Ovary (tissue), 7 donors: ENCODE measurements at regions not wholly inside any gene's neighbourhood (a gene's known extent, or its start where the extent isn't known, plus 50 kb on each side); places are given as distances from the start of the nearest gene placed in this dataset.

Experiments
- DNase-seq, 5 donors: peaks; one replicate each; pipeline ENCODE4 v3.0.0-alpha.2; 2019 to 2020
- H3K27ac ChIP-seq, 2 donors: fragments of 200-600 bp; one replicate each; pipeline versions ENCODE4 v1.5.1 to v1.8.0; 2019 to 2022
- H3K27me3 ChIP-seq: fragments of 200-600 bp; one replicate; pipeline ENCODE4 v1.8.0; 2022
- H3K36me3 ChIP-seq: fragments of 200-600 bp; sonication (generic); one replicate; pipeline ENCODE4 v1.5.1; 2019
- H3K4me1 ChIP-seq: one replicate; pipeline ENCODE4 v1.8.1; 2013; ENCODE audit warnings: mild to moderate bottlenecking, moderate library complexity; ENCODE audit not compliant: insufficient read depth
- H3K4me3 ChIP-seq: fragments of 200-600 bp; sonication (generic); one replicate; pipeline ENCODE4 v1.5.1; 2017
- H3K9me3 ChIP-seq, 2 donors: fragments of 200-600 bp in 1 of 2; sonication (generic) in 1 of 2; one replicate each; pipeline versions ENCODE4 v1.5.1 to v1.8.1; 2013 to 2019; ENCODE audit warnings: mild to moderate bottlenecking in 1 of 2, moderate library complexity in 1 of 2
- EP300 ChIP-seq: sonication (generic); formaldehyde crosslinking; IDR thresholded peaks from one replicate; pipeline ENCODE4 v1.6.1; 2017; ENCODE audit warnings: antibody characterized with exemption
- POLR2A ChIP-seq: fragments of 450-650 bp; IDR thresholded peaks from one replicate; pipeline ENCODE4 v1.6.1; 2017; ENCODE audit warnings: antibody characterized with exemption, mild to moderate bottlenecking, moderate library complexity
- WGBS, 3 donors: extraction: QIAGEN DNeasy Blood & Tissue Kit in 1 of 3; methylation state at CpG; one replicate each; pipeline versions ENCODE4 v1.1.5 to v1.1.7; 2013 to 2017; 5-methylcytosine and 5-hydroxymethylcytosine counted together
- intact Hi-C, 4 donors: fragments of 100-400 bp; cut with DNase I; formaldehyde crosslinking; loops; one replicate each; pipeline versions ENCODE4 v1.11.0 to v1.15.1; 2022 to 2023
- TF ChIP-seq, protein P1 (sequence below), 3 donors: fragments of 450-650 bp in 2 of 3; fragments of 200-600 bp in 1 of 3; IDR thresholded peaks; one replicate each; pipeline versions ENCODE4 v1.5.1 to v1.8.0; 2016 to 2022; ENCODE audit warnings: antibody characterized with exemption in 3 of 3, mild to moderate bottlenecking in 1 of 3
- donor health status: DM: no; HTN: no; CAD: no; lungs with moderate emphysema.
- donor health status: DM: no; HTN: no; CAD: no.
- donor health status: Bipolar disorder and iron deficiency.
- donor health status: DM: no; HTN: no; CAD: no.
- donor health status: DM: yes; HTN: yes; CAD: no.

GRCh38 chr12:41697161-41697560, 447.5 kb downstream of the GXYLT1 start:
- H3K4me1 ChIP-seq = no peaks in the 10 kb centered on the region
- intact Hi-C loops = no loop called here
- DNase-seq = no peak
- no peaks in the 10 kb centered on the region for H3K27me3 ChIP-seq
- WGBS, 3 donors = 55 to 67% (median 58%) methylated on average over 2 of the region's 2 CpGs
- no peak overlapping the region for H3K4me3 ChIP-seq
- TF ChIP-seq, protein P1, sequence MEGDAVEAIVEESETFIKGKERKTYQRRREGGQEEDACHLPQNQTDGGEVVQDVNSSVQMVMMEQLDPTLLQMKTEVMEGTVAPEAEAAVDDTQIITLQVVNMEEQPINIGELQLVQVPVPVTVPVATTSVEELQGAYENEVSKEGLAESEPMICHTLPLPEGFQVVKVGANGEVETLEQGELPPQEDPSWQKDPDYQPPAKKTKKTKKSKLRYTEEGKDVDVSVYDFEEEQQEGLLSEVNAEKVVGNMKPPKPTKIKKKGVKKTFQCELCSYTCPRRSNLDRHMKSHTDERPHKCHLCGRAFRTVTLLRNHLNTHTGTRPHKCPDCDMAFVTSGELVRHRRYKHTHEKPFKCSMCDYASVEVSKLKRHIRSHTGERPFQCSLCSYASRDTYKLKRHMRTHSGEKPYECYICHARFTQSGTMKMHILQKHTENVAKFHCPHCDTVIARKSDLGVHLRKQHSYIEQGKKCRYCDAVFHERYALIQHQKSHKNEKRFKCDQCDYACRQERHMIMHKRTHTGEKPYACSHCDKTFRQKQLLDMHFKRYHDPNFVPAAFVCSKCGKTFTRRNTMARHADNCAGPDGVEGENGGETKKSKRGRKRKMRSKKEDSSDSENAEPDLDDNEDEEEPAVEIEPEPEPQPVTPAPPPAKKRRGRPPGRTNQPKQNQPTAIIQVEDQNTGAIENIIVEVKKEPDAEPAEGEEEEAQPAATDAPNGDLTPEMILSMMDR (IDR thresholded peaks at IDR 0.05) = no peak
- TF ChIP-seq EP300 = no peak
- TF ChIP-seq POLR2A = no peak
- H3K36me3 ChIP-seq = no peaks in the 10 kb centered on the region
- H3K27ac ChIP-seq = no peak overlapping the region
- no peaks in the 10 kb centered on the region for H3K9me3 ChIP-seq

- intact Hi-C loops = no loop called here
- H3K27ac ChIP-seq = no peak overlapping the region
- H3K4me3 ChIP-seq = no peak overlapping the region
- no peaks in the 10 kb centered on the region for H3K4me1 ChIP-seq
- H3K27me3 ChIP-seq = no peaks in the 10 kb centered on the region
- DNase-seq = no peak
- no peaks in the 10 kb centered on the region for H3K36me3 ChIP-seq
- TF ChIP-seq POLR2A (no peak), EP300 (no peak)
- TF ChIP-seq, protein P1 (IDR thresholded peaks at IDR 0.05) = no peak
- H3K9me3 ChIP-seq = no peaks in the 10 kb centered on the region
Observed at GRCh38 chr12:41684997-41685396, 459.7 kb downstream of the GXYLT1 start.

DNA sequence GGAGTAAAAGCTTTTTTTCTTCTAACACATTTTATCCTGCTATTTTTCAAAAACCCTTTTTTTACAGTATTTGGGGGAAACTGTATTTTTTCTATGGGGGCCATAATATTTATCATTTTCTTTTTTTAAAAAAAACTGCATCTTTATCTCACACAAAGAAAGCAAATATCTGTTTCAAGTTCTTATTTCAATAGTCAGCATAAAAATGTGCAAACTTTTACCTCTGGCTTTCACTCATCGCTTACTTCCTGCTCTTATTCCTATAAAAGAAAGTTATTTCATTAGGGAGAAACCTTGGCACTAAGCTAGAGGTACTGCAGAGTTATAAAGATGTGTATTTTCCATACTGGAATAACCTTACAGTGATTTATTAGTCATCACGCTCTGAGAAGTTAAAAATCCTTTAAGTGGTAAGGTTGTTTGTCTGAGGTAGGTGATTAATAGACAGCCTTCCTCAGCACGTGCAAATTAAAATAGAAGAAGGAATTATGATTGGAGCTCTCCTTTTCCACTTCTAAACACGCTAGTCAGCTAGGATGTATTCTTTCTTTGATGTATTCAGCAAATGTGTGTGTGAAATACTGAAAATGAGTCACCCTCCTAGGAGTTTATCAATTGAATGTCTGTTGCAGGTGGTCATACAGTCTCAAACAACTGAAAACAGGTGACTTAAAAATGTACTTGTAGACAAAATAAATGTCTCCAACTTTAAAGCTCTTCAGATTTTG, 461.0 kb downstream of the GXYLT1 start:
- Histone ChIP-seq H3K9me3 (no peaks in the 10 kb centered on the region), H3K4me1 (no peaks in the 10 kb centered on the region), H3K27ac (no peak overlapping the region), H3K4me3 (no peak overlapping the region), H3K36me3 (no peaks in the 10 kb centered on the region), H3K27me3 (no peaks in the 10 kb centered on the region)
- WGBS, 3 donors = 35 to 45% (median 37%) methylated on average over 4 of the region's 4 CpGs
- no peak for DNase-seq
- intact Hi-C loops = no loop called here
- TF ChIP-seq, protein P1 (IDR thresholded peaks at IDR 0.05) = no peak
- no peak for TF ChIP-seq POLR2A
- no peak for TF ChIP-seq EP300

GRCh38 chr12:41683023-41683422, 461.7 kb downstream of the GXYLT1 start:
- no peak overlapping the region for H3K27ac ChIP-seq
- WGBS, 3 donors = 93 to 98% (median 94%) methylated on average over 2 of the region's 2 CpGs
- H3K4me1 ChIP-seq = no peaks in the 10 kb centered on the region
- intact Hi-C loops = no loop called here
- TF ChIP-seq EP300 (no peak), POLR2A (no peak)
- TF ChIP-seq, protein P1 (IDR thresholded peaks at IDR 0.05) = no peak
- no peak for DNase-seq
- H3K36me3 ChIP-seq = no peaks in the 10 kb centered on the region
- no peaks in the 10 kb centered on the region for H3K9me3 ChIP-seq
- no peaks in the 10 kb centered on the region for H3K27me3 ChIP-seq
- no peak overlapping the region for H3K4me3 ChIP-seq
